B cell (primary cell): ENCODE measurements at regions not wholly inside any gene's neighbourhood (a gene's known extent, or its start where the extent isn't known, plus 50 kb on each side); places are given as distances from the start of the nearest gene placed in this dataset.

Experiments
- ATAC-seq: fragments of 200-7000 bp; cut with Tn5 transposase; one replicate; pipeline ENCODE4 v1.10.0; 2021; ENCODE audit warnings: low read depth, mild to moderate bottlenecking, moderate number of reproducible peaks, moderate library complexity
- CTCF ChIA-PET: fragments of 350-600 bp; sonication (Branson Sonifier 250); formaldehyde crosslinking; loops from one replicate; lab custom pipeline; 2021; ENCODE audit warnings: antibody characterized with exemption, inconsistent platforms; lab: Charles Lee
- POLR2A ChIA-PET: fragments of 350-600 bp; sonication (Branson Sonifier 250); formaldehyde crosslinking; loops from one replicate; lab custom pipeline; 2021; ENCODE audit warnings: antibody characterized with exemption; lab: Charles Lee
- DNase-seq: peaks from one replicate; pipeline ENCODE4 v3.0.0; 2013
- H2AFZ ChIP-seq: 2 replicates; pipeline ENCODE4 v1.6.1; 2012; ENCODE audit warnings: mild to moderate bottlenecking, low read depth, low read length; ENCODE audit not compliant: insufficient read depth, poor library complexity, severe bottlenecking
- H3K27ac ChIP-seq, 2 donors: 1 replicate in 1 of 2; 2 replicates in 1 of 2; pipeline ENCODE4 v1.5.1; 2012 to 2013; ENCODE audit warnings: low read length in 2 of 2, mild to moderate bottlenecking in 2 of 2, moderate library complexity in 1 of 2
- H3K27me3 ChIP-seq, 4 experiments: fragments of 200-600 bp in 1 of 4; sonication (generic) in 1 of 4; replicated peaks in 1 of 4; 1 replicate in 2 of 4; 2 replicates in 2 of 4; pipeline versions ENCODE4 v1.6.1 to v1.7.0; 2013 to 2016; ENCODE audit warnings: low read length in 3 of 4, mild to moderate bottlenecking in 2 of 4, mixed read lengths in 1 of 4, moderate library complexity in 1 of 4; ENCODE audit not compliant: insufficient read depth in 4 of 4, control insufficient read depth in 3 of 4; ENCODE audit errors: control extremely low read depth in 1 of 4
- H3K36me3 ChIP-seq, 2 experiments: replicated peaks in 1 of 2; 1 replicate in 1 of 2; 2 replicates in 1 of 2; pipeline versions ENCODE4 v1.6.1 to v1.7.1; 2013; ENCODE audit warnings: low read length in 1 of 2; ENCODE audit not compliant: insufficient read depth in 2 of 2, control insufficient read depth in 1 of 2; ENCODE audit errors: control extremely low read depth in 1 of 2, extremely low read depth in 1 of 2
- H3K4me1 ChIP-seq, 2 donors: fragments of 200-600 bp in 1 of 2; sonication (generic) in 1 of 2; 1 replicate in 1 of 2; 2 replicates in 1 of 2; pipeline versions ENCODE4 v1.5.1 to v1.6.1; 2013 to 2017; ENCODE audit warnings: low read length in 2 of 2; ENCODE audit not compliant: control insufficient read depth in 2 of 2, insufficient read depth in 2 of 2
- H3K4me2 ChIP-seq: replicated peaks from 2 replicates; pipeline ENCODE3; 2012; ENCODE audit warnings: mild to moderate bottlenecking, low read depth, low read length; ENCODE audit not compliant: poor library complexity, severe bottlenecking
- H3K4me3 ChIP-seq, 5 experiments: fragments of 200-600 bp in 1 of 5; sonication (generic) in 1 of 5; 1 replicate in 3 of 5; 2 replicates in 2 of 5; pipeline versions ENCODE4 v1.5.1 to v1.7.0; 2011 to 2016; ENCODE audit warnings: low read length in 4 of 5, mild to moderate bottlenecking in 4 of 5, low read depth in 2 of 5, control low read depth in 1 of 5, moderate library complexity in 1 of 5; ENCODE audit not compliant: insufficient read depth in 1 of 5; ENCODE audit errors: control extremely low read depth in 1 of 5, extremely low read depth in 1 of 5
- H3K79me2 ChIP-seq: fragments of 200-600 bp; sonication (generic); one replicate; pipeline ENCODE4 v1.6.0; 2016; ENCODE audit warnings: low read length; ENCODE audit not compliant: control insufficient read depth, insufficient read depth
- H3K9ac ChIP-seq: fragments of 200-600 bp; sonication (generic); 2 replicates; pipeline ENCODE4 v1.6.1; 2017; ENCODE audit warnings: mild to moderate bottlenecking, low read length, moderate library complexity
- H3K9me3 ChIP-seq, 3 donors: one replicate each; pipeline versions ENCODE4 v1.6.1 to v1.7.1; 2013; ENCODE audit warnings: low read length in 2 of 3; ENCODE audit not compliant: control insufficient read depth in 2 of 3, insufficient read depth in 1 of 3; ENCODE audit errors: control extremely low read depth in 1 of 3
- H4K20me1 ChIP-seq: 2 replicates; pipeline ENCODE4 v1.6.0; 2012; ENCODE audit warnings: mild to moderate bottlenecking, low read length; ENCODE audit not compliant: insufficient read depth, control insufficient read depth, poor library complexity, severe bottlenecking
- H3K27ac Mint-ChIP-seq: one replicate; pipeline ENCODE4 v1.8.0; 2021; ENCODE audit warnings: mixed read lengths
- H3K27me3 Mint-ChIP-seq: one replicate; pipeline ENCODE4 v1.8.0; 2021; ENCODE audit warnings: mixed read lengths
- H3K4me1 Mint-ChIP-seq: one replicate; pipeline ENCODE4 v1.8.0; 2021; ENCODE audit warnings: mixed read lengths
- H3K4me3 Mint-ChIP-seq: one replicate; pipeline ENCODE4 v1.8.0; 2021; ENCODE audit warnings: mixed read lengths
- H3K9me3 Mint-ChIP-seq: one replicate; pipeline ENCODE4 v1.8.0; 2022; ENCODE audit warnings: mixed read lengths; ENCODE audit not compliant: insufficient read depth
- EZH2 ChIP-seq: IDR thresholded peaks from 2 replicates; pipeline ENCODE4 v1.6.1; 2012; ENCODE audit warnings: borderline replicate concordance, low read depth, mild to moderate bottlenecking, moderate library complexity, low read length; ENCODE audit not compliant: insufficient read depth, poor library complexity, severe bottlenecking
- WGBS: methylation state at CpG from one replicate; pipeline ENCODE4 v1.1.5; 2013; ENCODE audit warnings: missing lambda C conversion rate; ENCODE audit not compliant: insufficient coverage; 5-methylcytosine and 5-hydroxymethylcytosine counted together
- intact Hi-C: fragments of 100-400 bp; cut with micrococcal nuclease; formaldehyde crosslinking; loops from one replicate; pipeline ENCODE4 v1.10.0; 2022
- TF ChIP-seq, protein P1 (sequence below): fragments of 200-600 bp; IDR thresholded peaks from one replicate; pipeline ENCODE4 v1.8.0; 2022; ENCODE audit warnings: antibody characterized with exemption, mild to moderate bottlenecking

DNA sequence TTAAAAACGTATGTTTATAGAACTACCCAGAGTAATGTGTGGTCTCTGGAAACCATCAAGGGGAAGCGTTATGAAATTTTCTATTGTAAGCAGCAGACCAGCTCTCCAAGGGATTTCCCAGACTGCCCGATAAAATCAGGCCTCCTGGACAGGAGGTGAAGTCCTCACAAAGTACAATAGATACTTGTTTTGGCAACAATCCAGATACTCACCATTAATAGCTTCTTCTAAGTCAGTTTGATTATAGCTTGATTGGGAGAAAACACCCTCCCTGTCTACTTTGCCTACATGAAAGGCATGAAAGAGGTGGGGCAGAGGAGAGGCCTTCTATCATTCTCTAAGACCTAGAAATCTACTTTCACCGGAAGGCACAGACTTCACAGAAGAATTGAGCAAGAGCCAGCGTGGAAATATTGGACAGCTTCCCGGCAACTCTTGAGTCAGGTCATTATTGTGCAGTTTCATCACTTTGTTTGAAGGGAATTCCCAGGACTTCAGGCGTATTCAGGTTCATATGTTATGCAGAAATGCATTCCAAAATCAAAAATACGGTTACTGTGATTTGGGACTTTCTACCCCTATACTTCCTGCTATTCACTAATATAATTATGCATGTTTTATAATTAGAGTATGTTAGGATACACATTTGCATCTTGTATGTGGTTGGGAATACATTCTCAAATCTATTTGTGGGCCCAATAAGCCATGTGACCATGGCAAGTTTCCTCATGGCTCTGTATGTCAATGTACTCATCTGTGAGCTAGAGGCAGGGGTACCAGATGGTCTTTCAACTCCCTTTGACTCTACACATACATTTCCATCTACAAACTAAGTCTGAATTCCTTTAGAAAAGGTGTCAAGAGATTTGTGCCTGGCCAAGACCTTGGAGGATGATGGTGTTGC is 103.5 kb downstream of the CD47 start:
- H4K20me1 ChIP-seq = no peaks in the 10 kb centered on the region
- H3K4me1 ChIP-seq = peaks cover 4 to 18% of the 10 kb centered on the region in 2 donors
- H3K4me3 ChIP-seq = no peak overlapping the region
- no peak overlapping the region for H2AFZ ChIP-seq
- Mint-ChIP-seq H3K4me3 (no peak overlapping the region), H3K27ac (no peak overlapping the region), H3K9me3 (no peaks in the 10 kb centered on the region), H3K4me1 (peaks cover 15% of the 10 kb centered on the region), H3K27me3 (peaks cover 3% of the 10 kb centered on the region)
- WGBS = 100% methylated on average over 3 of the region's 8 CpGs
- no peaks in the 10 kb centered on the region for H3K79me2 ChIP-seq
- no peak overlapping the region for H3K27ac ChIP-seq
- DNase-seq (no peak), ATAC-seq (no peak)
- intact Hi-C loops = no loop called here
- no peak overlapping the region for H3K9ac ChIP-seq
- CTCF ChIA-PET = no interaction called here
- H3K4me2 ChIP-seq = no peak overlapping the region
- no peak for TF ChIP-seq EZH2
- TF ChIP-seq, protein P1, sequence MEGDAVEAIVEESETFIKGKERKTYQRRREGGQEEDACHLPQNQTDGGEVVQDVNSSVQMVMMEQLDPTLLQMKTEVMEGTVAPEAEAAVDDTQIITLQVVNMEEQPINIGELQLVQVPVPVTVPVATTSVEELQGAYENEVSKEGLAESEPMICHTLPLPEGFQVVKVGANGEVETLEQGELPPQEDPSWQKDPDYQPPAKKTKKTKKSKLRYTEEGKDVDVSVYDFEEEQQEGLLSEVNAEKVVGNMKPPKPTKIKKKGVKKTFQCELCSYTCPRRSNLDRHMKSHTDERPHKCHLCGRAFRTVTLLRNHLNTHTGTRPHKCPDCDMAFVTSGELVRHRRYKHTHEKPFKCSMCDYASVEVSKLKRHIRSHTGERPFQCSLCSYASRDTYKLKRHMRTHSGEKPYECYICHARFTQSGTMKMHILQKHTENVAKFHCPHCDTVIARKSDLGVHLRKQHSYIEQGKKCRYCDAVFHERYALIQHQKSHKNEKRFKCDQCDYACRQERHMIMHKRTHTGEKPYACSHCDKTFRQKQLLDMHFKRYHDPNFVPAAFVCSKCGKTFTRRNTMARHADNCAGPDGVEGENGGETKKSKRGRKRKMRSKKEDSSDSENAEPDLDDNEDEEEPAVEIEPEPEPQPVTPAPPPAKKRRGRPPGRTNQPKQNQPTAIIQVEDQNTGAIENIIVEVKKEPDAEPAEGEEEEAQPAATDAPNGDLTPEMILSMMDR = no peak
- H3K9me3 ChIP-seq = no peaks in the 10 kb centered on the region
- POLR2A ChIA-PET = interaction anchor here (0.7 kb wide), 1 partner anchor 14 kb away, joined by 3 read pairs; no protein-coding TSS in a partner anchor
- no peaks in the 10 kb centered on the region for H3K36me3 ChIP-seq
- no peaks in the 10 kb centered on the region for H3K27me3 ChIP-seq

DNA sequence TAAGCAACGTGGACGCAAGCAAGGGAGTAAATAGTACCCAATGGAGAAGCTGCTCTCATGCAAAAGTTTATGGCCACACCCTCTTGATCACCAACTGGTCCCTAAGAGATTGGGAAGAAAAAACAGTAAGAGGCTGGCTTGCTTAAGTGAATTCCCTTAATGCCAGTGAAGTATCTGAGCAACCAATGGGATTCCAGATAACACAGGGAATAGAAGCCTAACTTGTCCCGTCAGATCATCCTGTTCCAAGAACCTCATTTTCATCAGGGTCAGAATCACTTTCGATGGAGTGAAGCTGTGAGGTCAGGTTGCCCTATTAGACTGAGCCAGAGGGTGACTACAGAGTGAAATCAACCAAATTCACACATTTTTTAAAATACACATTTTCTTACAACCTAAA is 104.3 kb downstream of the CD47 start:
- intact Hi-C loops = no loop called here
- no peak overlapping the region for H3K4me2 ChIP-seq
- H3K4me1 Mint-ChIP-seq = peaks cover 17% of the 10 kb centered on the region
- no peaks in the 10 kb centered on the region for H3K9me3 ChIP-seq
- no peaks in the 10 kb centered on the region for H3K9me3 Mint-ChIP-seq
- no peak for TF ChIP-seq EZH2
- TF ChIP-seq, protein P1 = no peak
- H2AFZ ChIP-seq = no peak overlapping the region
- H3K27ac Mint-ChIP-seq = no peak overlapping the region
- CTCF ChIA-PET = no interaction called here
- H3K36me3 ChIP-seq = no peaks in the 10 kb centered on the region
- WGBS = 100% methylated on average over 1 of the region's 4 CpGs
- peaks cover 4 to 18% of the 10 kb centered on the region in 2 donors for H3K4me1 ChIP-seq
- POLR2A ChIA-PET = interaction anchor here (0.7 kb wide), 1 partner anchor 15 kb away, joined by 3 read pairs; no protein-coding TSS in a partner anchor
- no peak overlapping the region for H3K4me3 ChIP-seq
- H3K9ac ChIP-seq = no peak overlapping the region
- DNase-seq = no peak
- no peak overlapping the region for H3K4me3 Mint-ChIP-seq
- H4K20me1 ChIP-seq = no peaks in the 10 kb centered on the region
- H3K27ac ChIP-seq = no peak overlapping the region
- no peaks in the 10 kb centered on the region for H3K79me2 ChIP-seq
- no peaks in the 10 kb centered on the region for H3K27me3 ChIP-seq
- ATAC-seq = no peak
- no peaks in the 10 kb centered on the region for H3K27me3 Mint-ChIP-seq
